IPS DF 6.9 (cell line): ENCODE measurements at regions not wholly inside any gene's neighbourhood (a gene's known extent, or its start where the extent isn't known, plus 50 kb on each side); places are given as distances from the start of the nearest gene placed in this dataset.
"Not testable (repeated sequence)": the region's sequence is repeated elsewhere in the genome, so short reads cannot be mapped to it uniquely, and the experiment has no call there.

ENCODE experiments used
- DNase-seq: peaks from one replicate; pipeline ENCODE4 v3.0.0-alpha.2; 2013; ENCODE audit warnings: low read depth, low spot score
- H3K27ac ChIP-seq: one replicate; pipeline ENCODE4 v1.5.1; 2013; ENCODE audit warnings: low read length, control low read depth
- H3K27me3 ChIP-seq: 2 replicates; pipeline ENCODE4 v1.6.1; 2013; ENCODE audit warnings: mild to moderate bottlenecking, low read length; ENCODE audit not compliant: control insufficient read depth, insufficient read depth
- H3K36me3 ChIP-seq: 2 replicates; pipeline ENCODE4 v1.6.1; 2013; ENCODE audit warnings: low read length; ENCODE audit not compliant: control insufficient read depth, insufficient read depth
- H3K4me1 ChIP-seq: 2 replicates; pipeline ENCODE4 v1.6.1; 2013; ENCODE audit warnings: low read length; ENCODE audit not compliant: control insufficient read depth, insufficient read depth
- H3K4me3 ChIP-seq: 2 replicates; pipeline ENCODE4 v1.5.1; 2013; ENCODE audit warnings: mild to moderate bottlenecking, low read length
- H3K9me3 ChIP-seq: 2 replicates; pipeline ENCODE4 v1.6.1; 2013; ENCODE audit warnings: low read length, inconsistent platforms; ENCODE audit not compliant: control insufficient read depth, insufficient read depth
- WGBS: extraction: QIAGEN DNeasy Blood & Tissue Kit; methylation state at CpG from one replicate; pipeline ENCODE4 v1.1.7; 2013; ENCODE audit warnings: mixed read lengths, missing lambda C conversion rate; ENCODE audit not compliant: insufficient read length, insufficient coverage; 5-methylcytosine and 5-hydroxymethylcytosine counted together

GRCh38 chr17:77085926-77086432 is 54.8 kb upstream of the SEC14L1 start:
- no CpG with 5 or more reads among the region's 8 CpGs for WGBS
- Histone ChIP-seq H3K36me3 (no peaks in the 10 kb centered on the region), H3K27ac (no peak overlapping the region), H3K9me3 (no peaks in the 10 kb centered on the region), H3K4me3 (no peak overlapping the region), H3K4me1 (no peaks in the 10 kb centered on the region), H3K27me3 (no peaks in the 10 kb centered on the region)
- no peak for DNase-seq

DNA sequence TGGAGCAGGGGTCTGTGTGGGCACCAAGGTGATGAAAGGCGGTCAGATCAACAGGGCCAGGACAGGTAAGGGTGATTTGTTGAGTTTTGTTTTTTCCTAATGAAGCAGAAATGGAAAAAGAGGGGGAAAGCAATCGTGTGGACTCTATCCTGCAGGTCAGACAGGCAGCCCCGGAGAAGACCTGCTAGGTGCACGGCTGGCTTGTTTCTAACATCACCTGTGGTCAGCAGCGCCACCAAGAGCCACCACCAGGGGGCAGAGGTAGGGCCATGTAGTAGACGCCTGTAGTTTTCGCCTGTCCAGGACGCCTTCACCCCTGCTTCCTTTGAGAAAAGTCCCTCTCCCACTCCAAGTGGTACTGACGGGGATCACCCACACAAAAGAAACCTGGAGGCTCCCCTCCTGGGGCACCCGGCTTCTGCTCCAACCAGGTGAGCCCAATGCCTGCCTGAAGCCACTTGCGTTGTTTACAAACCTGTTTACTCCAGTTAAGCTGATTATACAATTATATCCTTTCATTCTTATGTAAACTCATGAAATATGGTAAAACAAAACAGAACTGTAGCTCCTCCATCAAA is 54.2 kb upstream of the SEC14L1 start:
- Histone ChIP-seq H3K4me3 (no peak overlapping the region), H3K9me3 (no peaks in the 10 kb centered on the region), H3K4me1 (no peaks in the 10 kb centered on the region), H3K27ac (no peak overlapping the region), H3K27me3 (no peaks in the 10 kb centered on the region), H3K36me3 (peaks cover 4% of the 10 kb centered on the region; the same call in 1 of the 2 replicates)
- DNase-seq = peak; percentile 82
- no CpG with 5 or more reads among the region's 11 CpGs for WGBS

DNA sequence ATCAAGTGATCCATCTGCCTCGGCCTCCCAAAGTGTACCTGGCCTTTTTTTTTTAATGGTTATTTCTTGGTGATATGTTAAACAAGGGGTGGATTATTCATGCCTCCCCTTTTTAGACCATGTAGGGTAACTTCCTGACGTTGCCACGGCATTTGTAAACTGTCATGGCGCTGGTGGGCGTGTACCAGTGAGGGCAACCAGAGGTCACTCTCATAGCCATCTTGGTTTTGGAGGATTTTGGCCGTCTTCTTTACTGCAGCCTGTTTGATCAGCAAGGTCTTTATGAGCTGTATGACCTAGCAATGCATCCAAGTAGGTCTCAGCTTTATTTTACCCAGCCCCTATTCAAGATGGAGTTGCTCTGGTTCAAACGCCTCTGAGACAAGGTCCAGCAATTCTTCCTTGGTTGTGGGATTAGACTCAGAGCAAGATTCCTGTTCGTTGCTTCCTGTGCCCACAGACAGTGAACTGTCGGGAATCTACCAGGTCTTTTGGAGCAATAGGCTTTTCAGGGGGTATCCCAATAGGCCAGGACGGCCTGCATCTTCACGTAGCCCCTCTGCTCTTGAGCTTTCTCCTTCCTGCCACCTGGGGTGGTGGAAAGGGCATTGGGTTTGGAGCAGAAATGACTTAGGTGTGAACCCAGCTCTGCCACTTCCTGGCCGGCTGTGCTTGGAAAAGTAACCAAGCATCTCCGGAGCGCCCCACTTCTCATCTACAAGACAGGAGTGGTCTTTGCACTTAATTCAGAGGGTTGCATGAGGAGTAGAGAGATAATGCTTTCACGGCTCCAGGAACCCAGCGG is 52.9 kb upstream of the SEC14L1 start:
- no peak for DNase-seq
- WGBS = no CpG with 5 or more reads among the region's 16 CpGs
- Histone ChIP-seq H3K9me3 (no peaks in the 10 kb centered on the region), H3K36me3 (peaks cover 7% of the 10 kb centered on the region; the same call in 1 of the 2 replicates), H3K27me3 (no peaks in the 10 kb centered on the region), H3K27ac (no peak overlapping the region), H3K4me3 (no peak overlapping the region; the same call in 1 of the 2 replicates), H3K4me1 (no peaks in the 10 kb centered on the region)

DNA sequence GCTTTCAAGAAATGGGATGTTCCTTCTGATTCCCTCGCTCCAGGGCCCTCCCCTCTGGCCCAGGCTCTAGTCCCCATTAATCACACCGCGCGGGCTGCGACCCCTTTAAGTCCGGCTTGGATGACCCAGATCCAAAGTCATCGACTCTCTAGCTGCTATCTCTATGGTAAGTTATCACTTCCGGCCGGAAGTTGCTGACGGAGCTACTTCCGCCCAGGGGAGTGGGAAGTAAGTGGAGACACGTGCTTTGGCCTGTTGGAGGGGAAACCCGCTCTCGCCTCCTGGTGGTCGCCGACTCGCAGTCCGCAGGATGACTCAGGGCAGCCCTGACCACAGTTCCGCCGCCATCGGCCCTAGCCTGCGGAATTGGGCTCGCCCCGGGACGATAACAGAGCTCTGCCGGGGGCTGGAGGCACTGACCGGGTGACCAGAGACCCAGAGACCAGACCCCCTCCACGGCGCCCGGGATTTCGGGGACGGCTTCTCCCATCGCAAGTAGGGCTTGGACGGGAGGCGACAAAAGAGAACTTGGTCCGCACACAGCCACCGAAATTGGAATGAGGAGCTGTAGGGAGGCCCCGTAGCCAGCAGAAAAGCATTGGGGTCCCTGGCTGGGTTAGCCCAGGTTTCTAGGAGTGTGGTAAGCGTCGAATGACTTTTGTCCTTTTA is 52.2 kb upstream of the SEC14L1 start:
- Histone ChIP-seq H3K4me3 (peak overlapping the region; percentile 62; the same call in 1 of the 2 replicates), H3K27me3 (no peaks in the 10 kb centered on the region), H3K27ac (no peak overlapping the region), H3K9me3 (no peaks in the 10 kb centered on the region), H3K36me3 (peaks cover 12% of the 10 kb centered on the region), H3K4me1 (no peaks in the 10 kb centered on the region)
- WGBS = no CpG with 5 or more reads among the region's 40 CpGs
- DNase-seq = peak; percentile 92

- Histone ChIP-seq H3K36me3 (peaks cover 16% of the 10 kb centered on the region), H3K27me3 (no peaks in the 10 kb centered on the region), H3K27ac (no peak overlapping the region), H3K4me1 (no peaks in the 10 kb centered on the region), H3K4me3 (peak overlapping the region; percentile 62; the same call in 1 of the 2 replicates), H3K9me3 (no peaks in the 10 kb centered on the region)
- DNase-seq = no peak
- WGBS = no CpG with 5 or more reads among the region's 6 CpGs
Observed at GRCh38 chr17:77089124-77089490, 51.7 kb upstream of the SEC14L1 start.

GRCh38 chr17:77089949-77090348 is 50.8 kb upstream of the SEC14L1 start:
- peaks cover 17% of the 10 kb centered on the region for H3K36me3 ChIP-seq
- not testable (repeated sequence) for H3K9me3 ChIP-seq, H3K4me3 ChIP-seq, H3K27me3 ChIP-seq, DNase-seq, H3K4me1 ChIP-seq, H3K27ac ChIP-seq
- no CpG with 5 or more reads among the region's 10 CpGs for WGBS

DNA sequence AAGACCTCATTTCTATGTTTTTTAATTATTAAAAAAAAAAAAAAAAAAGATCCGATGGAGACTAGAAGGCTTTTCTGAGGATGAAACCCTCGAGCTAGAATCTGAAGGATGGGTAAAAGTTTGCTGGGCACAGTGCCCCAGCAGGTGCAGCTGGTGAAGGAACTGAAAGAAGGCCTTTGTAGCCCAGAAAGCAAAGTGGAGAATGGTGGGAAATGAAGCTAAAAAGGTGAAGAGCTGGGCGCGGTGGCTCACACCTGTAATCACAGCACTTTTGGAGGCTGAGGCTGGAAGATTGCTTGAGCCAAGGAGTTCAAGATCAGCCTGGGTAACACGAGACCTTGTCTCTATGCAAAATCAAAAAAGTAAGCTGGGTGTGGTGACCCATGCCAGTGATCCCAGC is 50.3 kb upstream of the SEC14L1 start:
- Histone ChIP-seq H3K4me3 (no peak overlapping the region), H3K27ac (no peak overlapping the region)

More for the DNA sequence above, 50.3 kb upstream of the SEC14L1 start:
- no CpG with 5 or more reads among the region's 5 CpGs for WGBS
- H3K27me3 ChIP-seq = no peaks in the 10 kb centered on the region
- peaks cover 22% of the 10 kb centered on the region for H3K36me3 ChIP-seq
- no peaks in the 10 kb centered on the region for H3K9me3 ChIP-seq
- no peak for DNase-seq
- no peaks in the 10 kb centered on the region for H3K4me1 ChIP-seq
